ENCODE measurements at regions not wholly inside any gene's neighbourhood (a gene's known extent, or its start where the extent isn't known, plus 50 kb on each side); places are given as distances from the start of the nearest gene placed in this dataset.

DNA sequence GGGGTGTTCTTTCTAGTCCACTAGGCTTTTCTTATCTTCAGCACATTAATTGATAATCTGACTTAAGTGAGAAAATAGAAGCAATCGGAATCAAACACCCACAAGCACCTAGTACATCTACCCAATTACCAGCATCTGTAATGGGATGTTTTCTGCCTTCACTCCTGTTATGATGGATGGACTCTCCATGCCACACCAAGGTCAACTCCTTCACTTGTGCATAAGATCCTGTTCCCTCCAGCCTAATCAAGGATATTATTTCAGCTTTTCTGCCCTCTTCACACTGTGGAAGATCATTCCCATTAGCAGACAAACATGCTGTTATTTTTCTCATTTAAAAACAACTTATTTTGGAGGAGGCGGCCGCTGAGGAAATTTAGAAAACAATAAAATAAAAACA, 162.0 kb upstream of the EDIL3 start:
- Histone ChIP-seq H3K4me1 (ENCODE audit: control insufficient read depth in 1 of 2, insufficient read depth in 1 of 2, low read depth in 1 of 2, low read length in 1 of 2) (no peaks in the 10 kb centered on the region), H3K4me3 (ENCODE audit: low read depth in 1 of 2, low read length in 1 of 2) (no peak overlapping the region), H3K9me3 (no peaks in the 10 kb centered on the region), H3K36me3 (no peaks in the 10 kb centered on the region), H3K27ac (no peak overlapping the region), H3K27me3 (no peaks in the 10 kb centered on the region)
- no peak for TF ChIP-seq CTCF (IDR thresholded peaks at IDR 0.05)

DNA sequence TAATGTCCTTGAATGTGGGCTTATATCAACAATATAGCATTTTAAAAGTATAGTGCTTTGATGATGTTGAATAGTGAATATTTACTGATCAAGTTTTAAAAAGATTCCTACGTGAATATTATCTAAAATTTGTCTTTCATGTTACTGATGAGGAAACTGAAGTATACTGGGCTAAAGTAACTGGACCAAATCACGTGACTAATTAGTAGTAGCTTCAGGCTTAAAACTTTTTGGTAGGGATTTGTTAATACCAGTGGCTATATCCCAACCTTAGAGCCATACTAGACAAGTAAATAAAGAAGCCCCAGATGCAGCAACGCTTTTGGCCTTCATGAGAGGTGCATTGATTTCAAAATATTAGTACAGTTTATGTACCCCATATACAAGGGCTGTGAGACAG, 152.1 kb upstream of the EDIL3 start:
- no peaks in the 10 kb centered on the region for H3K36me3 ChIP-seq
- no peaks in the 10 kb centered on the region for H3K9me3 ChIP-seq
- no peak overlapping the region for H3K27ac ChIP-seq
- H3K4me3 ChIP-seq (ENCODE audit: low read depth in 1 of 2, low read length in 1 of 2): no peak overlapping the region
- TF ChIP-seq CTCF (IDR thresholded peaks at IDR 0.05): no peak
- no peaks in the 10 kb centered on the region for H3K4me1 ChIP-seq (ENCODE audit: control insufficient read depth in 1 of 2, insufficient read depth in 1 of 2, low read depth in 1 of 2, low read length in 1 of 2)
- H3K27me3 ChIP-seq: no peaks in the 10 kb centered on the region

DNA sequence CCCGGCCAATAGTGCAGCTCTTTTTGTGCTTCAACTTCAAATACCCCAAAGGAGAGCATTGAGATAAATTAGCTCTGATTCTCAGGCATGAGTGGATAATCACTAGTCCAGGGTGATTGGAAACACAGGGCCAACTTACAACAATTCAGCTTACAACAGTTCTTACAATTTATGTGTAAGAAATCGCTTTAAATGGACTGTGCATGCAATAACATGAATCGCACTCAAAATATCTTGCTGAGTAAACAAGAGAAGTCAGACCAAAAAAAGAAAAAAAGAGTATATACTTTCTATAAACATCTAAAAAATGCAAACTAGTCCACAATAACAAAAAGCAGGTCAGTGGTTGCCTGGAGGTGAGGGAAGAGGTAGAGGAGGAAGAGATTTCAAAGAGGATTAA, 150.6 kb upstream of the EDIL3 start:
- Histone ChIP-seq H3K36me3 (no peaks in the 10 kb centered on the region), H3K4me3 (ENCODE audit: low read depth in 1 of 2, low read length in 1 of 2) (no peak overlapping the region), H3K27me3 (no peaks in the 10 kb centered on the region), H3K9me3 (no peaks in the 10 kb centered on the region), H3K4me1 (ENCODE audit: control insufficient read depth in 1 of 2, insufficient read depth in 1 of 2, low read depth in 1 of 2, low read length in 1 of 2) (no peaks in the 10 kb centered on the region), H3K27ac (no peak overlapping the region)
- TF ChIP-seq CTCF (IDR thresholded peaks at IDR 0.05): no peak

- no peaks in the 10 kb centered on the region for H3K36me3 ChIP-seq
- TF ChIP-seq CTCF (IDR thresholded peaks at IDR 0.05): no peak
- no peaks in the 10 kb centered on the region for H3K4me1 ChIP-seq (ENCODE audit: control insufficient read depth in 1 of 2, insufficient read depth in 1 of 2, low read depth in 1 of 2, low read length in 1 of 2)
- no peak overlapping the region for H3K4me3 ChIP-seq (ENCODE audit: low read depth in 1 of 2, low read length in 1 of 2)
- H3K27me3 ChIP-seq: no peaks in the 10 kb centered on the region
- H3K27ac ChIP-seq: no peak overlapping the region
- no peaks in the 10 kb centered on the region for H3K9me3 ChIP-seq
Measured at GRCh38 chr5:84524491-84524890, 139.8 kb upstream of the EDIL3 start.

DNA sequence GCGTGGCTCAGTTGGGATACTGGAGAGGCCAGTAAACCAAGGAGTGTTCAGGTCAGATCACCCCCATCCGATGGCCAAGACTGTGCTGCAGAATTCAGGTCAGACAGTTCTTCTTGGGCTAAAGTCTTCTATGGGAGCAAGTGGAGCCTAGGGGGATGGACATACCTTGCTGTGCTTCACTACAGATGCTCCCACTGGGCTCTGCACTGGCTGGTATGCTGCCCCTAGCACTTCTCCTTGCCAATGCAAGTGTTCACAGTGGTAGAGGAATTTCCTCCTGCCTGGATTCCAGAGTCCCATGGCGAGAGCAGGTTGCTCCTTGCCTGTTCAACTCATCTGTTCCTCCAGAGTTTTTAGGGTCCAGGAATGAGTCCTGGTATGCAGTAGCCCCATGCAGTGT, 134.2 kb upstream of the EDIL3 start:
- Histone ChIP-seq H3K27me3 (no peaks in the 10 kb centered on the region), H3K36me3 (no peaks in the 10 kb centered on the region), H3K4me3 (ENCODE audit: low read depth in 1 of 2, low read length in 1 of 2) (no peak overlapping the region), H3K4me1 (ENCODE audit: control insufficient read depth in 1 of 2, insufficient read depth in 1 of 2, low read depth in 1 of 2, low read length in 1 of 2) (no peaks in the 10 kb centered on the region), H3K9me3 (no peaks in the 10 kb centered on the region), H3K27ac (no peak overlapping the region)
- no peak for TF ChIP-seq CTCF (IDR thresholded peaks at IDR 0.05)

- Histone ChIP-seq H3K27ac (no peak overlapping the region), H3K36me3 (no peaks in the 10 kb centered on the region), H3K9me3 (no peaks in the 10 kb centered on the region), H3K4me3 (ENCODE audit: low read depth in 1 of 2, low read length in 1 of 2) (no peak overlapping the region), H3K27me3 (no peaks in the 10 kb centered on the region), H3K4me1 (ENCODE audit: control insufficient read depth in 1 of 2, insufficient read depth in 1 of 2, low read depth in 1 of 2, low read length in 1 of 2) (no peaks in the 10 kb centered on the region)
- TF ChIP-seq CTCF (IDR thresholded peaks at IDR 0.05): no peak
Measured at GRCh38 chr5:84518370-84518769, 133.7 kb upstream of the EDIL3 start.

Data from neutrophil (primary cell).